OCI-LY3 (cell line): ENCODE measurements at regions not wholly inside any gene's neighbourhood (a gene's known extent, or its start where the extent isn't known, plus 50 kb on each side); places are given as distances from the start of the nearest gene placed in this dataset.

Experiments used
- H2AFZ ChIP-seq: fragments of 200-600, 300-600 bp; shearing (Covaris generic); 2 replicates; pipeline ENCODE4 v1.6.0; 2014; ENCODE audit warnings: antibody characterized with exemption, low read depth, low read length
- H3K27ac ChIP-seq: fragments of 200-600, 300-600 bp; sonication (generic); 2 replicates; pipeline ENCODE4 v1.5.1; 2014; ENCODE audit warnings: mild to moderate bottlenecking, low read length, moderate library complexity, mixed read lengths
- H3K27me3 ChIP-seq: fragments of 200-600, 300-600 bp; sonication (generic); 2 replicates; pipeline ENCODE4 v1.6.1; 2014; ENCODE audit warnings: low read depth, low read length, mixed read lengths
- H3K36me3 ChIP-seq: fragments of 200-600, 300-600 bp; sonication (generic); replicated peaks from 2 replicates; pipeline ENCODE3; 2014; ENCODE audit warnings: low read depth, low read length, mixed read lengths
- H3K4me1 ChIP-seq: fragments of 300-600, 200-600 bp; sonication (generic); 2 replicates; pipeline ENCODE4 v1.6.1; 2014; ENCODE audit warnings: low read length, mixed read lengths
- H3K4me2 ChIP-seq: fragments of 200-600, 300-600 bp; sonication (generic); 2 replicates; pipeline ENCODE4 v1.6.1; 2014; ENCODE audit warnings: low read length, mixed read lengths
- H3K4me3 ChIP-seq: fragments of 300-600, 200-600 bp; sonication (generic); 2 replicates; pipeline ENCODE4 v1.5.1; 2014; ENCODE audit warnings: antibody characterized with exemption, mild to moderate bottlenecking, low read length, moderate library complexity
- H3K79me2 ChIP-seq: fragments of 300-600, 200-600 bp; shearing (Covaris generic); 2 replicates; pipeline ENCODE4 v1.6.1; 2014; ENCODE audit warnings: mild to moderate bottlenecking, low read length, mixed read lengths
- H3K9ac ChIP-seq: fragments of 300-600, 200-600 bp; shearing (Covaris generic); 2 replicates; pipeline ENCODE4 v1.6.0; 2014; ENCODE audit warnings: mild to moderate bottlenecking, low read length, moderate library complexity
- H3K9me3 ChIP-seq: fragments of 200-600, 300-600 bp; shearing (Covaris generic); 2 replicates; pipeline ENCODE4 v1.6.1; 2014; ENCODE audit warnings: low read length, mixed read lengths; ENCODE audit not compliant: insufficient read depth
- H4K20me1 ChIP-seq: fragments of 200-600, 300-600 bp; sonication (generic); 2 replicates; pipeline ENCODE4 v1.6.1; 2016; ENCODE audit warnings: low read length, mixed read lengths; ENCODE audit not compliant: insufficient read depth
- CTCF ChIP-seq: fragments of 200-600, 300-600 bp; sonication (generic); IDR thresholded peaks from 2 replicates; pipeline ENCODE4 v1.5.1; 2014; ENCODE audit warnings: antibody characterized with exemption, low read length, low read depth
- EZH2phosphoT487 ChIP-seq: fragments of 200-600 bp; shearing (Covaris generic); IDR thresholded peaks from 2 replicates; pipeline ENCODE4 v1.6.1; 2018; ENCODE audit warnings: antibody characterized with exemption, mixed run types, low read depth

- no peak overlapping the region for H3K9ac ChIP-seq
- TF ChIP-seq EZH2phosphoT487 (no peak), CTCF (no peak)
These were observed 77.4 kb upstream of the PUDP start for GRCh38 chrX:7225338-7225737.

GRCh38 chrX:7223271-7223670, 75.3 kb upstream of the PUDP start:
- no peak overlapping the region for H3K27ac ChIP-seq
- no peaks in the 10 kb centered on the region for H3K9me3 ChIP-seq
- no peaks in the 10 kb centered on the region for H4K20me1 ChIP-seq
- H3K79me2 ChIP-seq, result no peaks in the 10 kb centered on the region
- H3K27me3 ChIP-seq, result no peaks in the 10 kb centered on the region
- no peak overlapping the region for H3K4me2 ChIP-seq
- no peak for TF ChIP-seq EZH2phosphoT487
- TF ChIP-seq CTCF, result no peak
- H2AFZ ChIP-seq, result no peak overlapping the region
- no peaks in the 10 kb centered on the region for H3K36me3 ChIP-seq
- H3K4me3 ChIP-seq, result no peak overlapping the region
- H3K9ac ChIP-seq, result no peak overlapping the region
- no peaks in the 10 kb centered on the region for H3K4me1 ChIP-seq

More at GRCh38 chrX:7225338-7225737, 77.4 kb upstream of the PUDP start:
- H3K4me1 ChIP-seq, result no peaks in the 10 kb centered on the region
- no peak overlapping the region for H3K4me3 ChIP-seq
- no peaks in the 10 kb centered on the region for H3K36me3 ChIP-seq
- no peaks in the 10 kb centered on the region for H3K27me3 ChIP-seq
- H2AFZ ChIP-seq, result no peak overlapping the region
- H3K9me3 ChIP-seq, result no peaks in the 10 kb centered on the region
- no peaks in the 10 kb centered on the region for H4K20me1 ChIP-seq
- no peak overlapping the region for H3K27ac ChIP-seq
- H3K79me2 ChIP-seq, result no peaks in the 10 kb centered on the region
- H3K4me2 ChIP-seq, result no peak overlapping the region

GRCh38 chrX:7220121-7220520, 72.2 kb upstream of the PUDP start:
- no peak overlapping the region for H2AFZ ChIP-seq
- H3K79me2 ChIP-seq, result no peaks in the 10 kb centered on the region
- no peaks in the 10 kb centered on the region for H3K36me3 ChIP-seq
- no peak overlapping the region for H3K4me3 ChIP-seq
- no peak overlapping the region for H3K4me2 ChIP-seq
- TF ChIP-seq EZH2phosphoT487, result no peak
- no peak for TF ChIP-seq CTCF
- no peak overlapping the region for H3K9ac ChIP-seq
- no peaks in the 10 kb centered on the region for H3K9me3 ChIP-seq
- H3K27ac ChIP-seq, result no peak overlapping the region
- H3K27me3 ChIP-seq, result no peaks in the 10 kb centered on the region
- no peaks in the 10 kb centered on the region for H4K20me1 ChIP-seq
- no peaks in the 10 kb centered on the region for H3K4me1 ChIP-seq

- H3K4me3 ChIP-seq, result no peak overlapping the region
- H3K79me2 ChIP-seq, result no peaks in the 10 kb centered on the region
- H3K4me1 ChIP-seq, result no peaks in the 10 kb centered on the region
- H4K20me1 ChIP-seq, result no peaks in the 10 kb centered on the region
- no peak overlapping the region for H2AFZ ChIP-seq
- no peaks in the 10 kb centered on the region for H3K36me3 ChIP-seq
- H3K27ac ChIP-seq, result no peak overlapping the region
- TF ChIP-seq EZH2phosphoT487 (no peak), CTCF (no peak)
- no peak overlapping the region for H3K4me2 ChIP-seq
- no peaks in the 10 kb centered on the region for H3K9me3 ChIP-seq
- no peaks in the 10 kb centered on the region for H3K27me3 ChIP-seq
- no peak overlapping the region for H3K9ac ChIP-seq
These were observed 71.3 kb upstream of the PUDP start for GRCh38 chrX:7219153-7219705.
